SK-N-DZ (cell line): ENCODE measurements at regions not wholly inside any gene's neighbourhood (a gene's known extent, or its start where the extent isn't known, plus 50 kb on each side); places are given as distances from the start of the nearest gene placed in this dataset.
"Not testable (repeated sequence)": the region's sequence is repeated elsewhere in the genome, so short reads cannot be mapped to it uniquely, and the experiment has no call there.

ENCODE experiments used
- DNase-seq: peaks from one replicate; pipeline ENCODE4 v3.0.0-alpha.2; 2015; ENCODE audit warnings: low spot score

DNA sequence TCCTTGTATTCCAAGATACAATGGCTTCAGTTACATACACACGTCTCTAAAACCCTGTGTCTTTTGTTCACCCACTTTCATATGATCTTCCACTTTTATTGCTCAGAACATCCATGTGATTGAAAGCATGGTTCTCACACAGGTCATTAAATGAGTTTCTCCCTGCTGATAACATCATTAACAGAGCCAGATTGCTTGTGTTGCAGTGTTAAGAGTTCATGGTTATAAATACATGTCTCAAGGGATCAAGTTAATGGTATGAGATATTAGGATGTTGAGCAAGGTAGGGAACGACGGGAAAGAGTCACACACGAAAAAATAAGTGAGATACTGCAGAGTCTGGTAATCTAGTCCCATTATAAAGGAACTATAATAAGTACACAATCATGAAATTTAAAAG lies 861.5 kb downstream of the SORCS1 start:
- DNase-seq: peak; percentile 8

DNA sequence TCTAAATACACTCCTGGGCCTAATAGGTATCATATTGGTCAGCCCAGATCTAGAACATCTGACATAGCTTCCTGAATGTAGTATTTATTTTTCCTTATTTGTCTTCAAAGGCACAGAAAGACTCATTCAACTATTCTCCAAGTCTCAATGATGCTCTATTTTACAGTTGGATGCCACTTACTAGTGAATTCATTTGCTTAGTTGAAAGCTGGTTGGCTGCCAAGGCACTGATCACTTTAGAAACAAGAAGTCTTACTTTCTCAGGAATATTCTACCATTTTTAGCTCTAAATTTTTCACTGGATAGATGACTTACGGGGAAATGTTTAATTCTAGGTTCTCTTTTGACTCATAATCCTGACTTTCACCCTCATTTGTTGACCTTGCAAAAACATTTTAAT lies 863.4 kb downstream of the SORCS1 start:
- DNase-seq: no peak

DNA sequence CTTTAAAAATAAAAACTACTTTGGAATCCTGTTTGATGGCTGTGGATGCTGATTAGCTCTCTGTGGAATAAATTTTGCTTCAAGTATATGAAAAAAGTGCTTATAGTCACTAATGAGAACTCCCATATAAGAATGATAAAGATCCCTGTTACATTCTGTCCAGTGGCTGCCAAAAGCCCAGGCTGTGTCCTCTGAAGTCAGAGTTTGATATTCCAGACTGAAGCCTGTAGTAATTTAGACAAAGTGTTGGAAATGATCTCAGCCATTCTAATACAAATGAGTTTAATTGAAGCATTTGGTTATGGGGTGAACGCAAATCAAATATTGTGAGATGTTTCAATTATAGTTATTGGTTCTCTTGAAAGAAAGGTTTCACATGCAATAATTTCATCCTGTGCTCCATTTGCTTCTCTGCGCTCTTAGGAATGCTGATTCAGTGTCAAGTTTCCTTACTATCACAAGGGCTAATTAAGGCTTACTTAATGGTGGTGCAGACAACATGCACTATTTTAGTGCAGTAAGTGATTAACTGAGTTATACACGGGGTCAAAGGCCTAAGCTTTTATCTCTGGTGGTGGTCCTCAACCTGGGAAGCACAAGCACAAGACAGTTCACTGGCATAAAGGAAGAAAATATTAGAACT lies 867.6 kb downstream of the SORCS1 start:
- peak; percentile 2 for DNase-seq

DNA sequence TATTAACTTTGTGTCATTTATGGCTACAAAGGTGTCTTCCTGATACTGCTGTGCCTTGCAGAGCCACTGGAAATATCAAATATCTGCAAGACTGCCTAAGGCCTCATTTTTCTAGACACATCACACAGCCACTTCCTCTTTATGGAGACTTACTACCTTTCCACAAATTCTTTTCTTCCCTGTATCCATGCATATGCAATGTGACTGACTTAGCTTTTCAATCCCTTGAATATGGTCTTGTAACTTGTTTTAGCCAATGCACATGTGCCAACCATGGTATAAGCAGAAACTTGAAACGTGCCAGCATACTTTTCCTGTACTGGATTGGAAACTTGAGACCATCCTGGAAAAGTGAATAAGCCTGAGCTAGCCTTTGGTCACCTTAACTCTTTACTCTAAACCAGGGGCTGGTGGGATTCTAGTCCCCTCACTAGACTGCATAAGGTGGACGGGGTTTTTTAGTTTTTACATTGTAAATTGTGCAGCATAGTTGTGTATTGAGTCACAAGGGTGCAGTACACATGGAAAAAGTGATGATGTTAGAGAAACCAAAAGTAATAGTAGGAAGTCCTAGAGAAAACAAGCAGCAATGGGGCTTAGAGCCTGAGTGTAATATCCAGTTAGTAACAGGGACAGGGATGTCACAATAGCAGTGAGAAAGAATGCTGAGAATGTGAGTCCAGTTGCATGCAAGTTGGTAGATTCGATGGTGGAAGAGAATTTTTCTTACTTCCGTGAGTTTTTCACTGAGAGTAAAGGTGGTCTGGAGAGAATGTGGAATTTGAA lies 879.5 kb downstream of the SORCS1 start:
- DNase-seq: no peak

DNA sequence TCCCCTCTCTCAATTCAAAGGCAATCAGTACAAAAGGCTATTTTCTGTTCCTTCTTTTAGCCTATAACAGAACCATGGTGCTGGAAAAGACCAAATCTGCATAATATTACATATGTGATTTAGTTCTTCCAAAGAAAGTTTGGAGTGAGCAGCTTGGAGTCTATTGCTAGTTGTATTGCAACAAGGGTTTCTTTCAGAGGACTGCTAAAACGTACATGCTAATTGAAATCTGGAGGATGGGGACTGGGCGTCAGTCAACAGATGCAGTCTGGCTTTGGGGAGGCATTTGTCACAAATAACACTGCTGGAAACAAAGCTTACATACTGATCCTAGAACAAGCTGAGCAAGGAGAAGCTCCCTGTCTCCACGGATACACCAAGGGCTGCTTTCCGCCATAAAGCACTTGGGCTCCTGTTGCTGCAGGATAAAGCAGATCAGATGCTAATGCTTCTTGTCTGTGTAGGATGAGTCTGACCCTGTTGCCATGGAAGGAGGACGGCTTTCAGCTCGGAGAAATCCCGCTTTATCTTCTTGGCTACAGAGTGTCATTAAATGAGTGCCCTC lies 883.5 kb downstream of the SORCS1 start:
- no peak for DNase-seq

DNA sequence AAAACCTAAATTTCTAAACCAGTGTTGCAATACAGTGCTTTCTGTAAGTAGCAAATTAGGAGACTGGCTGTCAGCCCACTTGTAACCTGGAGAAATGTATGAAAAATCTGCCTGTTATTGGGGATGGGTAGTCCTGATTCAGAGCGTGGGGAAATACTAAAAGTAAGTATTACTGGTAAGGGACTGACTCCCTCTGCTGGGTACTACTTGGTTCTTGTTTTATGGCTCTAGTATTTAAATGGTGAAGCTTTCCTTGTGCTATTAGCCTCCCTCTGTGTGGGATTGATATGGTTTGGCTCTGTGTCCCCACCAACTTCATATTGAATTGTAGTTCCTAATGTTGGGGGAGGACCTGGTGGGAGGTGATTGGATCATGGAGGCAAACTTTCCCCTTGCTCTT lies 886.1 kb downstream of the SORCS1 start:
- DNase-seq: no peak

DNA sequence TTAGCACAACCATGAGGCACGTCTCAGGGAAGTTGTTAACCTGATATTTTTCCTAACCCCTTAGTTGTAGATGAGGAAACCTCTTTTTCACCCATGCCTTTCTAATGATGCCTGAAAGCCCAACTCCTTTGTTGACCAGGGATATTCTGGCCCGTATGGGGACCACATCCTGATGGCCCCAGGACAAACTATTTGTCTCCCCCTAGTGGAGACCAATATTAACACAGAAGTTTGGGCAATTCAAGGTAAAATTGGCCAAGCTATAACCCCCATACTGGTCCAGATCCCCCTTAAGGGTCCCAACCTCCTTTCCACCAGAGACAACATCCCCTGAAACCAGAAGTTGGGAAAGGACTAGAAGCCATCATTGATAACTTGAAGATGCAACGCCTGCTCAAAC lies 893.3 kb downstream of the SORCS1 start:
- no peak for DNase-seq

DNA sequence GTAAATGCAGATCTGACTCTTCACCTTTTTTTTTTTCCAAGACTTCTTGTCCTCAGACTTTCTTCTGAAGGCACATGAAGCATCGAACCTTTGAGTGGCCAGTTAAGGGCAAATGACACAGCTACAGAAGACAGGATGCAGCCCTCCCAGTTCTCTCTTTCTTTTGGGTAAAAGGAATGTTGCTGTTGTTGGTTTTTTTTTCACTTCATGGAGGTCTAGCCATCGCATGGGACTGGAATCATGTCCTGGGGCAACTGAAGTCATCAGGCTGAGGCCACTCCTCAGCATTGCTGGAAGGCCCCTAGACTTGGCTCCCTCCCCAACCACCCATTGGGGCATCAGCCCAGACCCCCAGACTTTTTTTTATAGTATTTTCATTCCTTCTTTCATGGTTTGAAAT lies 896.5 kb downstream of the SORCS1 start:
- no peak for DNase-seq

DNA sequence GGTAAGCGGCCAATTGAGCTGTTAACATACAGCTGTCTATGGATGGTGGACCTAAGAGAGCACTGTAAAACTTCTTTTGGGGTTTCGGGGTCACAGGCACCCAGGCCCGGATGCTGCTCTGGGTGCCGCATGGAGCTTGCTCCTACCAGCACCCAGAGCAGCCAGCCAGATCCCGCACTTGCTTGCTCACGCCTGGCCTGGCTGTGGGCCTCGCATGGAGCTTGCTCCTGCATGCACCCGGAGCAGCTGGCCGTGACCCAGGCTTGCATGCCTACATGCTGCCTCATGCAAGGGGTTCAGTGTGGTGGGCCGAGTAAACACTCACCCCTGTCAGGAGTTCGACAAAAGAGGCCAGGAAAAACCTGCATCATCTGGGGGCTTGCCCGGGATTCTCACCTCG lies 896.9 kb downstream of the SORCS1 start:
- DNase-seq: no peak

DNA sequence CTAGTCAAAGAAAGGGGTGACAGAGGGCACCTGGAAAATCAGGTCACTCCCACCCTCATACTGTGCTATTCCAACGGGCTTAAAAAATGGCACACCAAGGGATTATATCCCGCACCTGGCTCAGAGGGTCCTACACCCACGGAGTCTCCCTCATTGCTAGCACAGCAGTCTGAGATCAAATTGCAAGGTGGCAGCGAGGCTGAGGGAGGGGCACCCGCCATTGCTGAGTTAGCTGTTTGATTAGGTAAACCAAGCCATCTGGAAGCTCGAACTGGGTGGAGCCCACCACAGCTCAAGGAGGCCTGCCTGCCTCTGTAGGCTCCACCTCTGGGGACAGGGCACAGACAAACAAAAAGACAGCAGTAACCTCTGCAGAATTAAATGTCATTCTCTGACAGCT lies 907.1 kb downstream of the SORCS1 start:
- DNase-seq: not testable (repeated sequence)

DNA sequence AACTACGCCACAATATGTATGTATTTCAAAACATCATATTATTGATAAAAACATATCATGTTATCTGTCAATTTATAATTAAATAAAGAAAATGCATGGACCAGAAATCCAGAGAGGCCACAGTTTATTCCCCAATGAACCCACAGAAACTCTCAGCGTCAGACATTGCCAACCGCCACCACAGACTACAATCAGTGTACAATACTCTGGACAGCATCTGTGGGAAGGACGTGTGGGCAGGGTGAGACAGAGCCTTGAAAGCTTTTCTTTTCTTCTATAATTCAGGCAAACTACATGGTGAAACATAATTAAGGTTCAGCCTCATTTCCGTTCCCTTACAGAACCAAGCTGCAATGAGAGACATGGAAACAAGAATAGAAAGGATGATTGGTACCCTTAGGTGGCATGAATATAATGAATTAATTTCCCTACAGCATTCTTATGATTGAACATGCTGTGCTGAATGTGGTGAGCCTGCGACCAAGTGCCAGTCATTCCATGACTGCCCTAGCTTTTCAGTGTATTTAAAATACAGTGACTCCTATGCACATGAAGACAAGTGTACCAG lies 909.3 kb downstream of the SORCS1 start:
- no peak for DNase-seq

DNA sequence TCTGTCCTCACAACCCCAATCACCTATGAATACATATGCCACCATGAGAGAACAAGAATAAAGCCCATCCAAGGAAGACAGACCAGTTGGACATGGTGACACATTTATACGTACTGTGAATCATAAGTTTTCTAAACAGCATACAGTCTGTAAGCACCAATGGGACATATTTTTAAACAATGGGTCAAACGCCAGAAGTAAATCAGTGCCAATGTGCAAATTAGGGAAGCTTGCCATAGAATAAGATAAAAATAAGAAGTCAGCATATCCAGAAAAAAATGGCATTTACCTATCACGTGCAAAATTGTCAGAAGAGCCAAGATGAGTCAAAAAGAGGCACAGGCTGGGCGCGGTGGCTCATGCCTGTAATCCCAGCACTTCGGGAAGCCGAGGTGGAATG lies 910.4 kb downstream of the SORCS1 start:
- no peak for DNase-seq

DNA sequence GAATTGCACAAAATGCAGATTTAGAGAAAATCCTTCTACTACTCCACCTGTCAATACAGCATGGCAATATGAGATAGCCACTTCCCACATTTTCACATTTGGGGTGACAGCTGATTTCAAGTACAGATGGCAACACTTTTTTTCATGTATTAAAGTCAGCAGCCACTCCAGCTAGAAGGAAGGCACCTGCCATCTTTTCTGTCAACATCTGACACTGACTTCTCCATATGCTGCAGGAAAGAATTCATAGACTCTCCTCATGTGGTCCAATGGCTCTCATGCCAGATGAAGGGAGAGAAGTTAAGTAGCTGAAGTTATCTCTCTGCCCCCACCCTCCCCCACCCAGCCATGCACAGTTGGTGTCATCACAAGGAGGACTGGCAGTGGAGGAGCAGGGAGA lies 912.0 kb downstream of the SORCS1 start:
- DNase-seq: no peak

DNA sequence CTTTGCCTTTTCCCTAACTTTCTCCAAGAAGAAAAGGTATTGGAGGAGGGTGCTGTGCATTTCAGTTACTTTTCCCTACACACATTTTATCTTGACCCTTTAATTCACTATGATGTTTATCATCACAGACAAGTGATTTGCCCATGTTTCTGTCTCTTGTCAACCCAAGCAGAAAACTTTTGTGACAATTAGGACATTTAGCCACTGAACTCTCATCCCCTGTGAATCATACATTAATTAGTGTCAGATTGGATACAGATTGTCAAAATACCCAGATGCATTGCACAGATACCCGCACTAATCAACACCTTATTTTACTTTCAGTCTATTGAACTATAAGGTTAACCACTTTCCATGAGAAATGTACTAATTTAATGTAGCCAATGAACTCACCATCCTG lies 912.9 kb downstream of the SORCS1 start:
- DNase-seq: peak; percentile 36

DNA sequence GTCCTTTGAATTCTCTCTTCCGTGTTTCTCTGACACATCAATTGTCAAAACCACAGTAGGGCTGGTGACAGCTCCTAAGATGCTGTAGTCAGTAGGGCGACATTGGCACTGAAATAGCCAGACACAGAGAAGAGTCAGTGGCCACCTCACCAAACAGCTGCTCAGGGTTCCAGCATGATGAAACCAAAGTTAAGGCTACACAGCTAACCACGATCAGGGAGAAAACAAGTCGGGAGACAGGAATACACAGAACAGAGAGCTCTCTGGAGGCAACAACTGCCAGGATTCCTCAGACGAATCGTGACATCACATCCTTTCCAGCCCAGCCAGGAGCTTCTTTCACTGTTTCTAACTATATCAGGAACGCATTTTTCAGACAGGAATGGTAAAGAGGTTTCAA lies 922.2 kb downstream of the SORCS1 start:
- no peak for DNase-seq

DNA sequence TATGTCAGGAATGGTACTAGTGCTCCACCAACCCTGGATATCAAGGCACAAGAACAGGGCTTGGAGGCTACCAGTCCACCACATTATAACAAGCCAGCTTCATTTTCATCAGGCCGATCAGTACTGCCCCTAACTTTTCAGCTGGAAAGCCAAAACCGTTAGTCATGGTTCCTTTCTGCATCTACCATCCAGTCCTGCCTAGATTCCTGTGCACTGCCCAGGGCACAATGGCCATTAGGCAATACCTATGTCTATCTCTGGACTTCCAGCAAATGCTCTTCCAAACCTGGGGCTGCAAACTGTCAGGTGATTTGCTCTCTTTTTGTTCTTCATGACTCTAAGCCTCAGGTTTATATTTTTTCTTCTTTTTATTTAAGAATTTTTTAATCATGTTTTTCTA lies 937.7 kb downstream of the SORCS1 start:
- DNase-seq: no peak

DNA sequence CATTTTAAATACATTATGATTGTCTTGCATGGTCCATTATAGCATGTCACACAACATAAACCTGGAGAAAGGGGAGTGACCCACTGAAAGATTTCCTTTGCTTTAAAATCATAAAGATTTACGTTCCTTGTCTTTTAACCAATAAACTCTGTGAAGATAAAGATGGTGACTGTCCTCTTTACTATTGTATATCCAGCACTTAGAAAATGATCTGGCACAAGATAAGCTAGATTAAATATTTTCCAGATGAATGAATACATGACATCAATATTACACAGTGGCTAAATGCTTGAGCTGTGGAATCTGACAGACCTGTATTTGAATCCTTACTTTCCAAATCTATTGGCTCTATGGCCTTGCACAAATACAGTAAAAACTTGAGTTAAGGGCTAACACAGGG lies 938.4 kb downstream of the SORCS1 start:
- peak; percentile 13 for DNase-seq

DNA sequence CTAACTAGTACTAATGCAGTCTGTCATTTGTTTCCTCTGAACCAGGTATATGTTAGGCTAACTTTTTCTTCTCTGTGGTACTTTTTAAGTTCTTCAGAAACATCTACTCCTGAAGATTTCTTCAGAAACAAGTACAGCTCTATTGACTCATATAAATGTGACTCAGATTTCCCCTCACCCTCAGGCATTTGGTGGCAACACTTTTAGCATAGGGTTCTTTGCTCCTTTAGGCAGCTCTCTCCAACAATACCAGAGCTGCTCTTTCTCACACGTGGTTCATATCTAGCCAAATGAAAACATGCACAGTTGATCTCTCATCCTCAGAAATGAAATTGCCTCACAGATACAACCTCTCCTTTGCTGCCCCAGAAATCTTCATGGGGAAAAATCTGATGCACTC lies 939.8 kb downstream of the SORCS1 start:
- DNase-seq: no peak

DNA sequence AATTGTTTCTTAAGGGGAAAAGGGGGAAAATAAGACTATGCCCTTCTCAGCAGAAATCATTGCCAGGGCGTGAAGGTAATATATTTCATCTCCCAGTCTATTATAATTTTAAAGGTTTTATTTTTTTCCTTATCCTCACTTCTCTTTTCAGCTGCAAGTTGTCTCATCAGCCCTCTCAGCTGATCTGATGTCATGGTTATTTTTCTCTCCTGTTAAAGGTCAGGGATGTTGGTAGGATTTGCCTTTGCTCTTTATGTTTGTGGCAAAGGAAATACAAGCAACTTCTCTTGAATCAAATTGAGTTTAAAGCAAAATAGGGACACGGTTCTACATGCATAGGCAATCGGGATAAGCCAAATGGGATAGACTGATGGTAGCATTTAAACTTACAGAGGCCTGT lies 946.9 kb downstream of the SORCS1 start:
- no peak for DNase-seq

DNA sequence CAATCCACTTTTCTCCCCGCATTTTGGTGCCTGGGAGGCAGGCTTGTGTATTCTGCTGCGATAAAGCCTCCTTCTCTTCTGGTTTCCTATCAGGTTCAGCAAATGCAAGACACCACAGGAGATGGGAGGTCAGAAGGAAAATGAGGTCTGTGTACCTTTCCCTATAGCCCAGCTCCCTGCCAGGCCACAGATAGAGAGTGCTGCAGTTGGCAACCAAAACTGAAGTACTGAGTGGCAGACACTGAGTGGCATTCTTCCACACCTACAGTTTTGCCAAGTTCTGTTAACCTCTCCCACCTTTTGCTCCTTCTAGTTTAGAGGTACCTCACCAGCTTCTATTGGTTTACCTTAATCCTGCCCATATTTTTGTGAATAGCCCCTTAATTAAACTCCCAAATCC lies 948.4 kb downstream of the SORCS1 start:
- no peak for DNase-seq

DNA sequence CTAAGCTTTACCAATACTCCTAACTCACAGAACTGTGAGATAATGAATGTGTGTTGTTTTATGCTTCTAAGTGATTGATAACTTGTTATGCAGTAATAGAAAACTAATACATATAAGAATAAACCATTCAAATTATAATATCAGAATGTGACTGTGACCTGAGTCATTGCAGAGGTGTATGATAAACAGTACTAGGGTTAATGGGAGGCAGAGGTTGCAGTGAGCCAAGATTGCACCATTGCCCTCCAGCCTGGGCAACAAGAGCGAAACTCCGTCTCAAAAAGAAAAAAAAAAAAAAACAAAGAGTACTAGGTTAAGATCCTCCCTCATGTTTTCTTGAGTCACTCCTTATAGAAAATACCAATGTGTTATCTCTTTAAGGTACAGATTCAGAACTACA lies 950.3 kb downstream of the SORCS1 start:
- DNase-seq: no peak

DNA sequence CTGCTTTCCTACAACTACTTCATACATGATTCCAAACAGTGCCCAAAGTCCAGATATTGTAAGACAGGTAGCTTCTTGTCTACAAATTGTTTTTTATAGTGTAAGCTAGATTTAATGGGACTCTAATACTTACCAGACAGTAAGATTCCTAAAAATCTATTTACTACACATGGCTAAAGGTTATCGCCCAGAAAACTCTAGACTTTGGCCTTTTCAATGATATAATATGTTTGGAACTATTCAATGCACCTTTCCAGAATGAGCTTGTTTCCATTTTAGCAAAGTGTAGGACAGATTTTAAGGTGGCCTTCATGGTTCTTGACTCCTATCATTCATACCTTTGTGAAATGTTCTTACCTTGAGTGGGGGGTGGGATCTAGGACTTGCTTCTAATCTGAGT lies 951.0 kb downstream of the SORCS1 start:
- no peak for DNase-seq

DNA sequence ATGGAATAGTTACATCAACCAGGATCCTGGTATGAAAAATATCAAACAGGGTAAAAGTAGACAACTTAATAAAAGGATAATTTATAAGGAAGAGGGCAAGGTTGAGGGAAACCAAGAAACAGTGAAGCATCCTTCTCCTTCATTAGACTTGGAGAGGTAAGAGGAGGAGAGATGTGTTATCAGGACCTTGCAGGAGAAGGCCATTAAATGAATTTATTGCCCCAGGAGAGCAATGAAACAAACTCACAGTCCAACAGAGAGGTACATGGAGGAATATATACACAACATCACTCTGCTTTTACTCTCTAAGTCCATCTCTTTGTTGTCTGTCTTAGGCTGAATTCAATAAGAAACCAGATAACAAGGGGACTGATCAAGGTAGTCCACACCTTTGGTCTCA lies 966.2 kb downstream of the SORCS1 start:
- DNase-seq: no peak
